ENCODE measurements at regions not wholly inside any gene's neighbourhood (a gene's known extent, or its start where the extent isn't known, plus 50 kb on each side); places are given as distances from the start of the nearest gene placed in this dataset.

- TF ChIP-seq, protein P1, sequence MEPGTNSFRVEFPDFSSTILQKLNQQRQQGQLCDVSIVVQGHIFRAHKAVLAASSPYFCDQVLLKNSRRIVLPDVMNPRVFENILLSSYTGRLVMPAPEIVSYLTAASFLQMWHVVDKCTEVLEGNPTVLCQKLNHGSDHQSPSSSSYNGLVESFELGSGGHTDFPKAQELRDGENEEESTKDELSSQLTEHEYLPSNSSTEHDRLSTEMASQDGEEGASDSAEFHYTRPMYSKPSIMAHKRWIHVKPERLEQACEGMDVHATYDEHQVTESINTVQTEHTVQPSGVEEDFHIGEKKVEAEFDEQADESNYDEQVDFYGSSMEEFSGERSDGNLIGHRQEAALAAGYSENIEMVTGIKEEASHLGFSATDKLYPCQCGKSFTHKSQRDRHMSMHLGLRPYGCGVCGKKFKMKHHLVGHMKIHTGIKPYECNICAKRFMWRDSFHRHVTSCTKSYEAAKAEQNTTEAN (CRISPR knock-in tag; IDR thresholded peaks at IDR 0.05) = no peak
- no peak for TF ChIP-seq CREM (CRISPR knock-in tag; IDR thresholded peaks at IDR 0.05)
- TF ChIP-seq JUN (CRISPR knock-in tag; IDR thresholded peaks at IDR 0.05) = no peak
- no peak for TF ChIP-seq NFYB (CRISPR knock-in tag; conservative IDR thresholded peaks at IDR 0.05; ENCODE audit: low read depth)
- TF ChIP-seq, protein P2, sequence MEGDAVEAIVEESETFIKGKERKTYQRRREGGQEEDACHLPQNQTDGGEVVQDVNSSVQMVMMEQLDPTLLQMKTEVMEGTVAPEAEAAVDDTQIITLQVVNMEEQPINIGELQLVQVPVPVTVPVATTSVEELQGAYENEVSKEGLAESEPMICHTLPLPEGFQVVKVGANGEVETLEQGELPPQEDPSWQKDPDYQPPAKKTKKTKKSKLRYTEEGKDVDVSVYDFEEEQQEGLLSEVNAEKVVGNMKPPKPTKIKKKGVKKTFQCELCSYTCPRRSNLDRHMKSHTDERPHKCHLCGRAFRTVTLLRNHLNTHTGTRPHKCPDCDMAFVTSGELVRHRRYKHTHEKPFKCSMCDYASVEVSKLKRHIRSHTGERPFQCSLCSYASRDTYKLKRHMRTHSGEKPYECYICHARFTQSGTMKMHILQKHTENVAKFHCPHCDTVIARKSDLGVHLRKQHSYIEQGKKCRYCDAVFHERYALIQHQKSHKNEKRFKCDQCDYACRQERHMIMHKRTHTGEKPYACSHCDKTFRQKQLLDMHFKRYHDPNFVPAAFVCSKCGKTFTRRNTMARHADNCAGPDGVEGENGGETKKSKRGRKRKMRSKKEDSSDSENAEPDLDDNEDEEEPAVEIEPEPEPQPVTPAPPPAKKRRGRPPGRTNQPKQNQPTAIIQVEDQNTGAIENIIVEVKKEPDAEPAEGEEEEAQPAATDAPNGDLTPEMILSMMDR (IDR thresholded peaks at IDR 0.05) = no peak
- TF ChIP-seq ZNF263 (CRISPR knock-in tag; IDR thresholded peaks at IDR 0.05; ENCODE audit: low read depth) = no peak
Measured at GRCh38 chr6:62980093-62980492, 231.2 kb upstream of the FKBP1C start.
